COLO829 (cell line): ENCODE measurements at regions not wholly inside any gene's neighbourhood (a gene's known extent, or its start where the extent isn't known, plus 50 kb on each side); places are given as distances from the start of the nearest gene placed in this dataset.
"Not testable (repeated sequence)": the region's sequence is repeated elsewhere in the genome, so short reads cannot be mapped to it uniquely, and the experiment has no call there.

Source experiments
- DNase-seq: peaks from one replicate; pipeline ENCODE4 v3.0.0; 2012; ENCODE audit warnings: low spot score

DNA sequence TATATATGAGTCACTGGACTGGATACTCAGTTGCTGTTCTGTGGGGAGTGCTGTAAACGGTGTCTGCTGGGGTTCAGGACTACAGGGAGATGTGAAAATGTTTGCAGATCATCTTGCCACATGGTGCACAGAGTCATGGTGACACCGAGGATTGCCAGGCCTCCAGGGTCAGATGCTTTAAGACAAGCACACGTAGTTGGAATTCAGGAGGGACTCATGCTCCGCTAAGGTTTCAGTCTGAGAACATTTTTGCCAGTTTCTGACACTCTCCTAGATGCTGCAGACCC, 211.3 kb downstream of the CXCL12 start:
- no peak for DNase-seq

GRCh38 chr10:44172883-44173607, 211.9 kb downstream of the CXCL12 start:
- DNase-seq, result no peak

DNA sequence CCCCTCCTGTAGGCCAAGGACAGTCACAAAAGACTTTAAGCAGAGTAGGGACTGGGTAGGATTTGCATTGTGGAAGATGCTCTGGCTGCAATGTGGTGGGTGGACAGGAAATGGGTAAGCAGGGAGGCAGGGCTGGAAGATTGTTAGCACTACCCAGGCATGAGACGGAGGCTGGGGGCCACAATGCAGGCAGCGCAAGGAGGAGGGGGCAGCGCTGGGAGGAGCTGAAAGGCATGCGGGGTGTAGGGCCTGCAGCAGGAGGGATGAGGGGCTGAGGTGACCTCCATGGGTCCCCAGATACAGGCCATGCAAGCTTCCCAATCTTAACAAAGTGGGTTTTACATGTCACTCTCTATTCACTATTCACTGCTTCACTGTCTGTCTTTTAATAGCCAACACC, 213.1 kb downstream of the CXCL12 start:
- DNase-seq, result no peak

GRCh38 chr10:44168478-44168877, 216.4 kb downstream of the CXCL12 start:
- DNase-seq, result no peak

GRCh38 chr10:44167752-44168151, 217.1 kb downstream of the CXCL12 start:
- no peak for DNase-seq

GRCh38 chr10:44166441-44166840, 218.5 kb downstream of the CXCL12 start:
- no peak for DNase-seq

- no peak for DNase-seq
Measured at GRCh38 chr10:44164251-44164956, 220.5 kb downstream of the CXCL12 start.

DNA sequence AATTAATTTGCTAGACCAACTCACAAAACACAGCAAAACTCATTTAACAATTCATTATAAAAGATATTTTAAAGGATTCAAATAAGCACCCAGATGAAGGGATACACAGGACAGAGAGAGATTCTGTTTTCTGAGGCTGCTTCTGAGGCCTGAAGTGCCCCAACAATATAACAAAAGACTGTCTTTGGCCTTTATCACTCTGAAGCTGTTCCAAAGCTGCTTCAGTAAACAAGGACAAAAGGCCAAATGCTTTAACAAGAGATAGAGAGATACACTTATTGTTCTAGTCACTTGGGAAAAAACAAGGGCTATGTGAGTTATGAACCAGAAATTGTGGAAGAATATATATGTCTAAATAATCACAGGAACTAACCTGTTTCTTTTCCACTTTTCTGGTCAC, 223.7 kb downstream of the CXCL12 start:
- no peak for DNase-seq

- DNase-seq, result no peak
Measured at GRCh38 chr10:44157574-44157973, 227.3 kb downstream of the CXCL12 start.

- no peak for DNase-seq
Measured at GRCh38 chr10:44154956-44155355, 229.9 kb downstream of the CXCL12 start.

- DNase-seq, result no peak
Measured at GRCh38 chr10:44153918-44154670, 230.8 kb downstream of the CXCL12 start.

GRCh38 chr10:44143556-44143955, 241.3 kb downstream of the CXCL12 start:
- no peak for DNase-seq

DNA sequence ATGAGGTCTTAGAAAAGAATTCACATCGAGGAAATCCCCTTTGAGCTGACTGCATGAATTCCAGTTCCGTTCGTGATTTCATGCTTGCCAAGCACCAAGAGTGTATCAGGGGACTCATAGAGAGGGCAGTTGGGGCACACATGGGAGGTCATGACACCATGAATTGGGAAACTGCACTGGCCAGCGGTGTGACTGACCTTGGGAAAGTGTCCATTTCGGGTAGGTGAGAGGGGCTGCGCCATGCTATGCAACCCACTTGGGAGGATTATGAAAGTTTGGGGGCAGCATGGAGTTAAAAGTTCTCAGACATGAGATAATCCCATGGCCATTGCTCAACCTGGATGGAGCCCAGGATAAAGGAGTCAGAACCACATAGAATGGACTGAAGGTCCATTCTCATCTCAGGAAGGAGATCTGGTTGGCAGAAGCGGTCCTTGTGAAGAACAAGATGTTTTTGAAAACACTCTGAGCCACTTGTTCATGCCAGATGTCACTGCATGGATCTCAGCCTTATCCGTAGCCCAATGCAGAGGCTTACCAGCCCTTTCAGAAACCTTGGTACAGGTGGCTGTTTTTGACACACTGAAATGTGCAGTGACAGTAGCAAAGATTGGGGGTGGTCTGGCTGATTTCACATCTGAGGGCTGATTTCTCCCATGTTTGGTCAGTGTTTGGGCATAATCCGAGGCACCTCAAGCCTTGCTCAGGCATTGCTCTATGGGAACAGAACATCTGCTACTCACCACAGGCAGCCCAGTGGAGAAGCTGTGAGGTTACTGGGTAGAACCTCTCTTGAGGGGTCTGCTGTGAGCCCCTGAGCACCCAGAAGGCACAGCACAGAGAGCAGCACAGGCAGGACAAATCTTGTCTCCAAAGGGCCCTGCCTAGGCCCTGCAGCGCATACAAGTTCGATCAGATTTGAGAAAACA, 252.3 kb downstream of the CXCL12 start:
- DNase-seq, result no peak

DNA sequence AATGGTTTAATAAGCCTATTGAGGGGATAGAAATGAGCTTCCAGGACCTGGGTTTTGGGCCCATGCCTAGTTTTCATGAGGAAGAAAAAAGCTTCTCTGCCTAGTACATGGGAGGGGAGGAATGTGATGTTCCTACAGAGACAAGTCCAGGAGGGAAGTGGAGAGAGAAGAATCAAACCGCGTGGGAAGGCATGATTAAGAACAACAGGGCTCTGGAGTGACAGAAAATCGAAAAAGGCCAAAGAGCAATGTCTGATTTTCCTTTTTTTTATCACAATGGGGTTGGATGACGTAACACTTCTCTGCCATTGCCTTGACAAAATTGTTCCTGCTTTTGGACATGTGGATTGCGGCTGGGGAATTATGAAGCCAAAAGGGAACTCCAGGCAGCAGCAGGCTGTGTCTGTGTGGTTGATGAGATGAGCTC, 258.6 kb downstream of the CXCL12 start:
- DNase-seq, result no peak

DNA sequence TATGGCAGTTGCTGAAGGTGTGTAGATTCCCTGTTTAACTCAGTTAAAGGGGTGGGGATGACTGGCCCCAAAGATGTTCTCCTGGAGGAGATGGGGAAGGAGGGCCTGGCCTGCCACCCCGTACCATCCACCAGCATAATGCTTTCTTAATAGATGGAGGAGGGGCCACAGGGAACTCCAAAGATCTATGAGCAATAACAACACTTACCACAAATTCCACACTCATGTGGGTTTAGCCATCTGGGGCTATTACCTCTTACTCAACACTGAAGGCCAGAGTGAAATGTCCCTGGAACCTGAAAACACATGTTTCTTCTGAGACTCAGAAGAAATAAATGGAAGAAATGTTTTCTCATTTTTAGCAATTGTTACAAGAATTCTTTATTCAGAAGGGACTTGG, 259.0 kb downstream of the CXCL12 start:
- no peak for DNase-seq

GRCh38 chr10:44118500-44118899, 266.4 kb downstream of the CXCL12 start:
- DNase-seq, result no peak

- DNase-seq, result no peak
Measured at GRCh38 chr10:44116474-44116873, 268.4 kb downstream of the CXCL12 start.

GRCh38 chr10:44115516-44115915, 269.4 kb downstream of the CXCL12 start:
- DNase-seq, result no peak

DNA sequence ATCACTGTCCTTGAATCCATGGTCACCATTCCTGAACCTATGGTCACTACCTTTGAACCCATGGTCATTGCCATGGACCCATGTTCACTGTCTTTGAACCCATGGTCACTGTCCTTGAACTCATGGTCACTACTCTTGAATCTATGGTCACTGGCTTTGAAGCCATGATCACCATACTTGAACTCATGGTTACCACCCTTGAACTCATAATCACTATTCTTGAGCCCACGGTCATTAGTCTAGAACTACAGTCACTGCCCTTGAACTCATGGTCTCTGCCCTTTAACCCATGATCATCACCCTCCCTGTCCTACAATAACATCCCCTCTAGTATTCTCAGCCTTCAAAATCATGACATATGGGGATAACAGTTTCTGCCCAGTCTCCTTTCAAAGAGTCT, 270.5 kb downstream of the CXCL12 start:
- no peak for DNase-seq

DNA sequence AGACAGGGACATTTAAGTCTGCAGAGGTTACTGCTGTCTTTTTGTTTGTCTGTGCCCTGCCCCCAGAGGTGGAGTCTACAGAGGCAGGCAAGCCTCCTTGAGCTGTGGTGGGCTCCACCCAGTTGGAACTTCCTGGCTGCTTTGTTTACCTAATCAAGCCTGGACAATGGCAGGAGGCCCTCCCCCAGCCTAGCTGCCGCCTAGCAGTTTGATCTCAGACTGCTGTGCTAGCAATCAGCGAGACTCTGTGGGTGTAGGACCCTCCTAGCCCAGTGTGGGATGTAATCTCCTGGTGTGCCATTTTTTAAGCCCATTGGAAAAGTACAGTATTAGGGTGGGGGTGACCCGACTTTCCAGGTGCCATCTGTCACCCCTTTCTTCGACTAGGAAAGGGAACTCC, 272.6 kb downstream of the CXCL12 start:
- not testable (repeated sequence) for DNase-seq

DNA sequence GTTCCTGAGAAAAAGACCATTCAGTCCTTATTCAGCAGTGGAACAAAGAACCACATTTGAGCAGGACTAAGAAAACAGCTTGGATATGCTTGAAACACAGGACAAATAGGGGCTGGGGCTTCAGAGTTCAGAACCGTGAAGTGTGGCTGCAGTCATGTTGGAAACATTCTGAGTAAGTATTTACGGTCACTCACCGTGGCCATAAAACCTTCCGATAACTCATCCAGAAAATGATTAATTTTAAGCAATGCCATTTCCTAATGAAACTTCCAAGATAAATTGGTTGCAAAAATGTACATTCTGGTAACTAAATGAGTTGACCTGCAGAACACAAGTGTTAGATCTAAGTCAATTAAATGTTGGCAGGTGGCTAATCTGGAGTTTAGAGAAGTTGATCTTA, 279.2 kb downstream of the CXCL12 start:
- no peak for DNase-seq

DNA sequence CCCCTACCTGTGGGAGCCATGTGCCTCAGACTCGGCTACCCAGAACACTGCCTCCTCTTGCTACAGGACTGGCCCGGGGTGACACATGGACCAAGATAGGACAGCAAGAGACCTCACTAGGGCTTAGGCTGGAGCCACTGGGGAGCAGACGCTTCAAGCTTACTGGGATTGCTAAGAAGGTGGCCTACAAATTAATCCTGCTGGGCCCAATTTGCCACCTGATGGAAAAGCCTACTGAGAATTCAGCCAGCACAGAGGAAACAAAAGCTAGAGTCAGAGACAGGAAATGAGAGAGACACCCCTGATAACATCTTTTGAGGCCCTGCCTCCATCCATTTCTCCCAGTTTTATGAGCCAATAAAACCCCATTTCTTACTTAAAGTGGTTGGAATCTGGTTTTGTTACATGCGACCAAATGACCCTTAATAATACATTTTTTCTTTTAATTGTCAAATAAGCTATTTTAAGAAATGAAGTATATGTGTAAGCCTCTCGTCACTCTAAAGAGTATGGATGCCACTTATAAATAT, 282.1 kb downstream of the CXCL12 start:
- DNase-seq, result no peak
